WERI-Rb-1 (cell line): ENCODE measurements at regions not wholly inside any gene's neighbourhood (a gene's known extent, or its start where the extent isn't known, plus 50 kb on each side); places are given as distances from the start of the nearest gene placed in this dataset.

Experiments used
- DNase-seq: peaks from one replicate; pipeline ENCODE4 v3.0.0-alpha.2; 2020
- H3K27ac ChIP-seq: fragments of 250-450 bp; sonication (Bioruptor Pico); 2 replicates; pipeline ENCODE4 v1.5.1; 2020; ENCODE audit warnings: mild to moderate bottlenecking, moderate library complexity
- H3K27me3 ChIP-seq: fragments of 250-450 bp; sonication (Bioruptor Pico); 2 replicates; pipeline ENCODE4 v1.5.1; 2021; ENCODE audit warnings: mild to moderate bottlenecking, low read depth, moderate library complexity; ENCODE audit not compliant: insufficient read depth, severe bottlenecking
- H3K36me3 ChIP-seq: fragments of 250-450 bp; sonication (Bioruptor Pico); 2 replicates; pipeline ENCODE4 v1.5.1; 2020; ENCODE audit warnings: mild to moderate bottlenecking, moderate library complexity
- H3K4me3 ChIP-seq: 2 replicates; pipeline ENCODE4 v1.5.1; 2011; ENCODE audit warnings: low read depth, mild to moderate bottlenecking, control low read depth, low read length
- H3K9me3 ChIP-seq: fragments of 250-450 bp; sonication (Bioruptor Pico); 2 replicates; pipeline ENCODE4 v1.5.1; 2021; ENCODE audit warnings: mild to moderate bottlenecking, moderate library complexity; ENCODE audit not compliant: severe bottlenecking
- TF ChIP-seq, protein P1 (sequence below): IDR thresholded peaks from 2 replicates; pipeline ENCODE4 v1.5.1; 2011; ENCODE audit warnings: low read depth, mild to moderate bottlenecking, control low read depth, inconsistent platforms, low read length

DNA sequence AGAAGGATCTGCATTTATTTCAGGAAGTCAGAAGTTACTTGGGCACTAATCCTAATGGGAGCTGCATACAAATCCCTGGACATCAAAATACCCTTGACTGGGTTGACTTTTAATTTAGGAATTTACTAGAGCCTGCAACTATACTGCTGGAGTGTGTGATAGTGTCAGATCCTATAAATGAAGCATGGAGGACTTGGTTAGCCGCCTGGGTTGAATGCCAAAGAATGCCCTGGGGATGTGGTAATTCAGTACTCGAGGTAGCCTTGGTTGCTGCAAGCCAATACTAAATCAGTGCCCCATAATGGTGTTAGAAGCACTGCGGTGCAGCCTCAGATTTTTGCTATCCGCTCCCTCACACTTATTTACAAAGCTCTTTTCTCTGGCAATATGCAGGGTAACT lies 184.9 kb downstream of the CAPZA3 start:
- no peaks in the 10 kb centered on the region for H3K36me3 ChIP-seq
- H3K4me3 ChIP-seq, result no peak overlapping the region
- peaks cover 3% of the 10 kb centered on the region for H3K9me3 ChIP-seq
- TF ChIP-seq, protein P1, sequence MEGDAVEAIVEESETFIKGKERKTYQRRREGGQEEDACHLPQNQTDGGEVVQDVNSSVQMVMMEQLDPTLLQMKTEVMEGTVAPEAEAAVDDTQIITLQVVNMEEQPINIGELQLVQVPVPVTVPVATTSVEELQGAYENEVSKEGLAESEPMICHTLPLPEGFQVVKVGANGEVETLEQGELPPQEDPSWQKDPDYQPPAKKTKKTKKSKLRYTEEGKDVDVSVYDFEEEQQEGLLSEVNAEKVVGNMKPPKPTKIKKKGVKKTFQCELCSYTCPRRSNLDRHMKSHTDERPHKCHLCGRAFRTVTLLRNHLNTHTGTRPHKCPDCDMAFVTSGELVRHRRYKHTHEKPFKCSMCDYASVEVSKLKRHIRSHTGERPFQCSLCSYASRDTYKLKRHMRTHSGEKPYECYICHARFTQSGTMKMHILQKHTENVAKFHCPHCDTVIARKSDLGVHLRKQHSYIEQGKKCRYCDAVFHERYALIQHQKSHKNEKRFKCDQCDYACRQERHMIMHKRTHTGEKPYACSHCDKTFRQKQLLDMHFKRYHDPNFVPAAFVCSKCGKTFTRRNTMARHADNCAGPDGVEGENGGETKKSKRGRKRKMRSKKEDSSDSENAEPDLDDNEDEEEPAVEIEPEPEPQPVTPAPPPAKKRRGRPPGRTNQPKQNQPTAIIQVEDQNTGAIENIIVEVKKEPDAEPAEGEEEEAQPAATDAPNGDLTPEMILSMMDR, result no peak
- no peak overlapping the region for H3K27ac ChIP-seq
- DNase-seq, result no peak
- H3K27me3 ChIP-seq, result no peaks in the 10 kb centered on the region

DNA sequence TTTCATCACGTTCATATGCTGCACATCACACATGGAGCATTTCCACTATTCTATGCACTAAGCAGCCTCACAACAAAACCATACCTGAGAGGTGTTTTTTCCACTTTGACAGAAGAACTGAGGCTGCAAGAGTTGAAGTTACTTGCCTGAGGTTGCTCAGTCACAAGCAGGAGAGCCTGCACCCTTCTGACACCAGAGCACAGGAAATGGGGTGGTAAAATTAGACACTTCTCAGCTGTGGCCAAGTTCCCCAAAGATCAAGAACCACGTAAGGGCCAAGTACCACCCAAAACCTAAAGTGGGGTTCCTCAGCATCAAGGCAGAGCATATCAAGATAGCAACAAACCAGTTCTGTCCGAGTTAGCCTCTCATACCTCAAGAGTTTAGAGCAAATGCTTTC lies 185.8 kb downstream of the CAPZA3 start:
- Histone ChIP-seq H3K27ac (no peak overlapping the region), H3K36me3 (no peaks in the 10 kb centered on the region), H3K4me3 (no peak overlapping the region), H3K27me3 (no peaks in the 10 kb centered on the region), H3K9me3 (peaks cover 2% of the 10 kb centered on the region)
- TF ChIP-seq, protein P1, result no peak
- no peak for DNase-seq

DNA sequence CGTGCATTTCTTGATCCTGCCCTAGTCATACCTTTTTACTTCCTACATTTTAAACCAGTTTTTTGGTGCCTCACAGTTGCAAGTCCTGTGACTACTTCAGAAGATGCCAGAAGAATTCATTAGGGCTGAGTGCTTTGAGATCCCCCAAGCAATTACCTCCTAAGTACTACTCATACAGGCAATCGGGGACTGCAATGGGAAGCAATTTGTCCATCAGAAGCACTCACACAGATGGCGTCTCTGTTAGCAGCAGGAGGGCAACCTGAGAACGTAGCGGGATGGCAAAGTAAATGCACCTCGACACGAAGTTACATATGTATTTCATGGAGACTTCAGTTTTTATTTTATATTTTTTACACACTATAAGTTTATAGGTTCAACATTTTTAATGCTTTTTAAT lies 188.3 kb downstream of the CAPZA3 start:
- peak; percentile 62 for DNase-seq

DNA sequence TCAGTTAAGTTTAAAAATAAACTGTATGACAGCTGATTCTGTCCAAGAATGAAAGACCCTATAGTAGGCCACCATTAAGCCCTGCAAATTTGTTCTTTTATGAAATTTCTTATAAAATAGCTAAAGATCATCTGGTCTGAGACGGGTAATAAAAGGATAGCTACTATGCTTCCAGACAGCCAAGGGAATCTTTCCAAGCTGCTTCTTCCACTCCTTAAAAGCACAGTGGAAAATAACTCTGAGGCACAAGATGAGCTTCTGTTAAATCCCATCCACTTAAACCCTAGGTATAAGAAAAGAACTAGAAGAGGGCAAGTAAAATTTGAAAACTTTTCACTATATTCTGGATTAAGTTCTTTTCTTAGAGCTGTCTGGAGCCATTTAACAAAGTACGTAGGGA lies 194.3 kb downstream of the CAPZA3 start:
- no peak overlapping the region for H3K4me3 ChIP-seq
- DNase-seq, result no peak
- H3K9me3 ChIP-seq, result peaks cover 9% of the 10 kb centered on the region
- H3K27me3 ChIP-seq, result no peaks in the 10 kb centered on the region
- no peak overlapping the region for H3K27ac ChIP-seq
- H3K36me3 ChIP-seq, result no peaks in the 10 kb centered on the region
- TF ChIP-seq, protein P1, result no peak

More for the DNA sequence above, 188.3 kb downstream of the CAPZA3 start:
- no peak overlapping the region for H3K4me3 ChIP-seq
- peaks cover 9% of the 10 kb centered on the region for H3K9me3 ChIP-seq
- no peaks in the 10 kb centered on the region for H3K36me3 ChIP-seq
- H3K27ac ChIP-seq, result peak overlapping the region; percentile 51
- H3K27me3 ChIP-seq, result no peaks in the 10 kb centered on the region
- TF ChIP-seq, protein P1, result no peak

DNA sequence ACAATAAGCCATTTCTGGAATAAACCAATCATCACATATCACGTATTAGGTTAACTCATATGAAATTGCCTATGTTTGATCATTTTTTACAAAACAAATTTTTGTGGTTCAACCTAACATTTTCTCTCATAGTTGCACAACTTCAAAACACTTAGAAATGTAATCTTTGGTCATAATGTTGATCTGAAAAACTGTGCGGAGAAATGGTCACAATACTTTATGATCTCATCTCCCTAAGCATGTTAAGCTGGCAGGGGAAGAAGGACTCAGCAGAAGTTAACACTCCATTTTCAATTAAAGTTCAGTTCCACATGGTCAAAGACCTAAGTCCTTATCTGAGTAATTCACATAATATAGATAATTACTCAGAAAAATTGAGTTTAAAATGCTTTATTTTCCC lies 194.8 kb downstream of the CAPZA3 start:
- Histone ChIP-seq H3K9me3 (peaks cover 9% of the 10 kb centered on the region), H3K27ac (no peak overlapping the region), H3K36me3 (no peaks in the 10 kb centered on the region), H3K4me3 (no peak overlapping the region), H3K27me3 (no peaks in the 10 kb centered on the region)
- TF ChIP-seq, protein P1, result no peak
- no peak for DNase-seq

DNA sequence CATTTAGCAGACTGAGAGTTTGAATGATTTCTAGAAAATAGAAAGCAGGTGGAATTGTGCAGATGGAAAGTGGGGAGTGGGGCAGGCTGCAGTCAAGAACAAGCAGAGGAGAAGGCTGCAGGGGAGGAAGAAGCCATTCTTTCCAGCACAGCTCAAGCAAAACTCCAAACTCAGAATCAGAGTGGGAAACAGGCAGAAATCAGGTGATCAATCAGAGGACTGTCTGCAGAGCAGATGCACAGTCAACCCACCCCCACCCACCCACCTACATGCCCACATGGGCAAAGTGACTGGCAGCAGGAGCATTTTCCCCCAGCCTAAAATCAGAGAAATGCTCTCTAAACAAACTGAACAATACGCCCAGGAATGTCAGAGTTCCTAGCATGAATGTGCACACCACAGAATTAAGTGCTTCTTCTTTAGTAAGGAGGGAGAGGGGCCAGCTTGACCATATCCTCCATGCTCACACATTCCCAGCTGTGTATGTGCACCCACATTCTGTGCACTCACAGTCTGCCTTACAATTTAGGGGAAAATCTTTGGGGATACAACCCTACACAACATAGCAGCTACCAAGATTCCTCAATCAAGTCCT lies 194.1 kb upstream of the PLEKHA5 start:
- H3K27ac ChIP-seq, result no peak overlapping the region
- DNase-seq, result no peak
- no peaks in the 10 kb centered on the region for H3K36me3 ChIP-seq
- H3K4me3 ChIP-seq, result no peak overlapping the region
- no peaks in the 10 kb centered on the region for H3K27me3 ChIP-seq
- peaks cover under 1% of the 10 kb centered on the region for H3K9me3 ChIP-seq
- TF ChIP-seq, protein P1, result no peak
